GM21717 (cell line): ENCODE measurements at regions not wholly inside any gene's neighbourhood (a gene's known extent, or its start where the extent isn't known, plus 50 kb on each side); places are given as distances from the start of the nearest gene placed in this dataset.
"Not testable (repeated sequence)": the region's sequence is repeated elsewhere in the genome, so short reads cannot be mapped to it uniquely, and the experiment has no call there.

Source experiments
- ATAC-seq: cut with Tn5 transposase; IDR thresholded peaks from one replicate; pipeline ENCODE4 v1.9.1; 2021; ENCODE audit warnings: mild to moderate bottlenecking, moderate library complexity; ENCODE audit not compliant: unreplicated experiment

GRCh38 chr18:29491907-29492306, 1315.0 kb upstream of the CDH2 start:
- ATAC-seq = no peak

DNA sequence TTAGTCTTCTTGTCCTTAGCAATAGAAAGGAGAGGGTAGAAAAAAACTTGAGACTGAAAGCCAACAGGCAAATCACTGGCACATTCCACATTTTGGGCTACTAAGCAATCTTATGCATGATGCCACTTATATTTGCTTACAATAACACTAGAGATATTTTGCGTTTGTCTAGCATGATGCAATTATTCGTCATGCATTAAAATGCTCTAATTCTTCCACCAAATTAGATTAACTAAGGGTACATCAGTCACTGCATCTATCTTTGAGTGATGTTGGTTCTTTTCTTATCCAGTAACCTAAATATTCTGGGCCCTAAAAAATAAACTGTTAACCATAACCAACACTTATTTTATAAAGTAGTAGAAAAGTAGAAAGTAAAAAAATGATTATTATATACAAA, 1311.7 kb upstream of the CDH2 start:
- no peak for ATAC-seq

- no peak for ATAC-seq
Observed at GRCh38 chr18:29465526-29465925, 1288.6 kb upstream of the CDH2 start.

GRCh38 chr18:29459972-29460371, 1283.0 kb upstream of the CDH2 start:
- ATAC-seq = no peak

DNA sequence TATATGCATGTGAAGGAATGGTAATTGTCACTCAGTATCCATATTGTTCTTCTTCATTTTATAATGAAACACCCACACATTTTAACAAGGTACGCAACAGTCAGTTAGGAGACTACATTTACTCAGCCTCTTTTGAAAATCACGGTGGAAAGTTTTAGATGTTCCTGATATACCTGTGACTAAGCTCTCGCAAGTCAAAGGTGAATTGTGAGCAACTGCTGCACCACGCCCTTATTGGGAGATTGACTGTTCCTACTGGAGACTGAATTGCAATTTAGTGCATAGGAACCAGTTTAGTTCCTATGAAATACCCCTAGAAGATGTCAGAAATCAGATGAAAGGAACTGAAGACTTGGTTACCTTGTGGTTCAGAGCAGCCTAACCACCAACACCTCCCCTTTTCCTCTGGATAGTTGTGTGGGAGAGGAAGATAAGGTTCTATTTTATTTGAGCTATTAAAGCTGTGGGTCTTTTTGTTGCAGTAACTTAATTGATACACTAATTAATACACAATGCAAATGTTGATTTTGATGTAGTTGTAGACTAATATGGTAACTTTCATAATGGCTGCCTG, 1280.5 kb upstream of the CDH2 start:
- ATAC-seq = no peak

DNA sequence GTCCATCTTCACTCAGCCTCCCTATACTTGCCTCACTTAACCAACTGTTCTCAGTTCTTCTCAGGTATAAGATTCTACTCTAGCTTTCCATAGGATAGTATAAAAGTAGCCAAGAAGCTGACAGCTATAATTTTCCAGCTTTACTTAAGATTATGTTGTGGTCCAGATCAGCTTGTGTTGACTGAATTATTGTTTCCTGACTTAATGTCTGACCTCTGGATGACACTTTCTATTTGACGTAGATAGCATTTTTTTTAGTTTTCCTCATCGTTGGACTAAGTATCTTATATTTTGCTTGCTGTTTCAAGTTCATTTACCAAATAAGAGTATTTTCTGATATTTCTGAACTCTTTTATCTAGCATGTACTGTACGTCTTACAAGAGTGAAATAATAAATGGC, 1272.5 kb upstream of the CDH2 start:
- no peak for ATAC-seq

GRCh38 chr18:29439398-29439797, 1262.5 kb upstream of the CDH2 start:
- no peak for ATAC-seq

DNA sequence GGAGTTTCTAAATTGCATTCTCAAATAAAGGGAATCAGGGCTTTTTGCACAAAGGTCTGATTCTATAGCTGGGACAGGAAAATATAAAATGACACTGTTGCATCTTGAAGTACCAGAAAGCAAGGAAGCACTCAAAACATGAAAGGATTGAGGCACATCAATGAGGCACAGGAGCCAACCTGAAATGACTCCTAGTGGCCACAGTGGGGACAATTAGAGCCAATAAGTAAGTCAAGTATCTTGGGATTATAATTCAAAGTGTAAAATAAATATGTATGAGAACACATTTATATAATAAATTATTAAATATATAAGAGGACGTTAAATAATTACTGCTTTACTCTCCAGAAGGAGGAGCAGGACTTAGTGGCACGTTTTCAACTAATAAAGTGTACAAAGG, 1259.5 kb upstream of the CDH2 start:
- no peak for ATAC-seq

GRCh38 chr18:29434650-29435049, 1257.7 kb upstream of the CDH2 start:
- ATAC-seq = no peak

GRCh38 chr18:29430416-29430815, 1253.5 kb upstream of the CDH2 start:
- no peak for ATAC-seq

DNA sequence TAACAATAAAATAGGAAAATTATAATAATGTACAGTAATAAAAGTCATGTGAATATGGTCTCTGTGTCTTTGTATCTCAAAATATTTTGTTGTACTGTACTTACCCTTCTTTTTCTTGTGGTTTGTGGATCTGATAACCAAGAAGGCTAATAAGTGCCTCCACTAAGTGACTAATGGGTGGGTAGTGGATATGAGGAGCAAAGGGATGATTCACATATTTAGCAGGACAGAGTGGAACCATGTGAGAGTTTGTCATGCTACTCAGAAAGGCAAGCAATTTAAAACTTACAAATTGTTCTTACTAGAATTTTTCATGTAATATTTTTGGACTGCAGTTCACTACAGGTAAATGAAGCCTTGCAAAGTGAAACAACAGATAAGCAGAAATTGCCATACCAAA, 1241.2 kb upstream of the CDH2 start:
- ATAC-seq = no peak

DNA sequence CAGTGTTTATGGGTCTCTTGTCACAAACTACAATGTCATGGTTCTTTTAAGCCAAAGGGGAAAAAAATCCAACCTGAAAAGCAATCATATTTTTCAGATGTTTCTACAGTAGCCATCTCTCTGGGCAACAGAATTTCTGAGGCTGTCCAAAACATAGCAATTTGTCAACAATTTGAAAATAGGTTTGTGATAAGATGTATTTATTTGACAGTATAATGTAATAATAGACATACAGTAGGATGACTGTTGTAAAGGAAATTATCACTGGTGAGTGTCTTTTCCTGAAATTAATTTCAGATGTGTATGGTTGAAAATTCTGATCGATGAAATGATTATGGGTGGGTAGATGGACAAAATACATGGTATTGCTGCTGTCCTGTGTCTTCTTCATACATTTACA, 1230.1 kb upstream of the CDH2 start:
- no peak for ATAC-seq

DNA sequence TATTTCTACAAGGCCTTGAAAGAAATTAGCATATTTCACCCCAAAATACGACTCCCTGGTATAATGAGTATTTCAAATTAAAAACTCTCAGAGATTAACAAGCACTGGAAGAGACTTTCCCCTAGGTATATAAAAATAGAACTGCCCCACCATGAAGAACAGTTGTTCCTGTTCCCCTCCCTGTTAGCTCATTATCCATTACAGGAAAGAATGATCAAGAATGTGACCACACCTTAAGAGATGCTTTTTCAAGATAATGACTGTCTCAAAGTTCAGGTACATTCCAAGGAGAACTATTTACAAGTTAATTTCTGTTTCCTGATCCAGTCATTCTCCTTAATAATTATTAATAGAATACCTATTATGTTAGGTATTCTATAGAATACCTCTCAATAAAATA, 1220.6 kb upstream of the CDH2 start:
- no peak for ATAC-seq

GRCh38 chr18:29383311-29384273, 1206.7 kb upstream of the CDH2 start:
- peak; percentile 91 for ATAC-seq

- ATAC-seq = no peak
Observed at GRCh38 chr18:29378651-29379136, 1201.8 kb upstream of the CDH2 start.

DNA sequence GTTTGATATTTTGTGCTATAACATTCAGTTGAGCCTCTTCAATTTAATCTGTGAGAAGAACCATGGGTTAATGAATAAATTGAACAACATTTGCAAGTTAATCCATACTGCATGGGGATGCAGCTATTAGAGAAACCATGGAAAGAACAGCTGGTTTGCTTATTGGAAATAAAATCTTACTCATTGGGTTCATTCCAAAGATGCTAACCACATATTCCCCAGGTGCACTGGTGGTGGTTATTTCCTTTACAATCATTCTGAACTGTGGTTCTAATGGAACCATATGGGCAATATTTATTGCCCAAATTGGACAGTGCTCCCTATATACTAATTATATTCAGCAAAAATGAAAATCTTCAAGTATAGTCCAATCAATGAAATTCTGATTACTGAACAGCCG, 1200.4 kb upstream of the CDH2 start:
- ATAC-seq = no peak

GRCh38 chr18:29373000-29373399, 1196.1 kb upstream of the CDH2 start:
- no peak for ATAC-seq

DNA sequence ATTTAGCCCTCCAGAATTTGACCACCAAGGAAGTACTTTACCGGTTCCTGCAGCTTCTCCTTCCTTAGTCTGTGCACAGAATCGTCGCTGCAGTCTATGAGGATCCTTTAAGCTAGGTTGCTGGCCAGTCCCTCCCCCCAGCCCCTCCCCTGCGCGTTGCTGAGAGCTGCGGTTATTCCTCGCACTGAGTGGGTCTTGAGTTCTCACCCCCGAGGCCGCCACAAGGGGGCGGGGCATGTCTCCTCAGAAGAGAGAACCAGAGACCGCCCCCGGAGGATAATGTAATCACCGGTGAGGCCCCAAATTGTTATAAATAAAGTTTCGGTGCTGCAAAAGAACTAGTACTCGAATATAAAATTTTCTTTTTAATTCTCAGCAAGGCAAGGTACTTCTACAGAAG, 1184.9 kb upstream of the CDH2 start:
- ATAC-seq = no peak

GRCh38 chr18:29360659-29361058, 1183.7 kb upstream of the CDH2 start:
- ATAC-seq = not testable (repeated sequence)

DNA sequence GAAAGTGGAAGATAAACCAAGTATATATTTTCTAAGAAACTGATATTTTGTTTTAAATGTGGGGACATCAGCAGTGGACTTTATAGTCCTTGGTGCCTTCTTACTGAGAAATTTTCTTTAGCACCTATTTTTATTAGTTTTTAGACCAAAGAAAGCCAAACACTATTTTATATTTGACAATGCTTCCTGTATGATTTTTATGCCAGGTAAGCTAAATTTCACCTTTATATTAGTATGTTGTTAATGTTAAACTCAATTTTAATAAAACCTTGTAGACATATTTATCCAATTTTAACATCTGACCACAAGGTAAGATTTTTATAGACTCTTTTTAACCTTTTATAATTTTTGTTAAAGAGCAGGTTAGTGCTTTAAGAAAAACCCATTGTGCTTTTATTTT, 1182.3 kb upstream of the CDH2 start:
- ATAC-seq = not testable (repeated sequence)

- no peak for ATAC-seq
Observed at GRCh38 chr18:29351171-29351570, 1174.2 kb upstream of the CDH2 start.

DNA sequence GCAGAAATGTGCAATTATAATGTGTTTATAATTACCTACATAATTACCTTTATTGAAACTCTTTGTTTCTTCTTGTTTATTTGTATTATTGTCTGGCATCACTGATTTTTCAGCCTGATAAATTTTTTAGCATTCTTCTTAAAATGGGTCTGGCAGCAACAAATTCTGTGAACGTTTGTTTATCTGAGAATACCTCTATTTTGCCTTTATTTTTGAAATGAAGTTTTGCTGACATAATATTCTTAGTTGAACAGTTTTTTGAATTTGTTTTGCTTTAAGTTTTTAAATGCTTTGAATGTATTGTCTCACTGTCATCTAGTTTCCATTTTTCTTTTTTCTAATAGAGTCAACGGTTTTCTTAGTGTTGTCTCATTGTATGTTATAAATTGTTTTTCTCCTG, 1152.0 kb upstream of the CDH2 start:
- ATAC-seq = no peak
